Hepatocyte (in vitro differentiated cells): ENCODE measurements at regions not wholly inside any gene's neighbourhood (a gene's known extent, or its start where the extent isn't known, plus 50 kb on each side); places are given as distances from the start of the nearest gene placed in this dataset.

Source experiments
- DNase-seq: peaks from one replicate; pipeline ENCODE4 v3.0.0-alpha.2; 2016; ENCODE audit warnings: low spot score
- H2AFZ ChIP-seq: fragments of 200-600 bp; sonication (generic); 2 replicates; pipeline ENCODE4 v1.6.0; 2016; ENCODE audit warnings: antibody characterized with exemption, mild to moderate bottlenecking
- H3K27ac ChIP-seq: fragments of 200-600 bp; sonication (generic); 2 replicates; pipeline ENCODE4 v1.5.1; 2016; ENCODE audit warnings: mild to moderate bottlenecking
- H3K27me3 ChIP-seq: fragments of 200-600 bp; sonication (generic); 2 replicates; pipeline ENCODE4 v1.6.1; 2016
- H3K36me3 ChIP-seq: fragments of 200-600 bp; sonication (generic); replicated peaks from 2 replicates; pipeline ENCODE4 v1.5.1; 2016; ENCODE audit warnings: low read depth; ENCODE audit not compliant: insufficient read depth
- H3K4me1 ChIP-seq: fragments of 200-600 bp; sonication (generic); 2 replicates; pipeline ENCODE4 v1.5.1; 2016; ENCODE audit warnings: mild to moderate bottlenecking, moderate library complexity; ENCODE audit not compliant: insufficient read depth
- H3K4me2 ChIP-seq: fragments of 200-600 bp; sonication (generic); 2 replicates; pipeline ENCODE4 v1.6.0; 2016
- H3K4me3 ChIP-seq: fragments of 200-600 bp; sonication (generic); 2 replicates; pipeline ENCODE4 v1.5.1; 2016; ENCODE audit warnings: mild to moderate bottlenecking
- H3K79me2 ChIP-seq: fragments of 200-600 bp; sonication (generic); 2 replicates; pipeline ENCODE4 v1.6.0; 2017; ENCODE audit warnings: mild to moderate bottlenecking
- H3K9me2 ChIP-seq: fragments of 200-600 bp; sonication (generic); replicated peaks from 2 replicates; pipeline ENCODE4 v1.6.0; 2017; ENCODE audit warnings: mild to moderate bottlenecking; ENCODE audit not compliant: insufficient read depth
- H3K9me3 ChIP-seq: fragments of 200-600 bp; sonication (generic); 2 replicates; pipeline ENCODE4 v1.5.1; 2016; ENCODE audit warnings: low read depth, mild to moderate bottlenecking
- H4K20me1 ChIP-seq: fragments of 200-600 bp; sonication (generic); 2 replicates; pipeline ENCODE4 v1.6.0; 2016; ENCODE audit warnings: mild to moderate bottlenecking; ENCODE audit not compliant: insufficient read depth, poor library complexity, severe bottlenecking
- EZH2 ChIP-seq: fragments of 200-600 bp; sonication (generic); IDR thresholded peaks from 2 replicates; pipeline ENCODE4 v1.6.1; 2016; ENCODE audit warnings: antibody characterized with exemption, mild to moderate bottlenecking, borderline replicate concordance
- EZH2phosphoT487 ChIP-seq: fragments of 200-600 bp; sonication (generic); IDR thresholded peaks from one replicate; pipeline ENCODE4 v1.6.1; 2018; ENCODE audit warnings: antibody characterized with exemption, mild to moderate bottlenecking, low read depth, moderate library complexity; ENCODE audit not compliant: unreplicated experiment, severe bottlenecking
- WGBS: methylation state at CpG from one replicate; pipeline ENCODE4 v1.1.6; 2016; ENCODE audit warnings: low lambda C conversion rate; ENCODE audit errors: missing lambda C conversion rate; 5-methylcytosine and 5-hydroxymethylcytosine counted together
- TF ChIP-seq, protein P1 (sequence below): fragments of 200-600 bp; sonication (generic); IDR thresholded peaks from 2 replicates; pipeline ENCODE4 v1.5.1; 2016; ENCODE audit warnings: antibody characterized with exemption, mild to moderate bottlenecking; ENCODE audit not compliant: poor library complexity

- H3K27ac ChIP-seq = no peak overlapping the region
- no peak overlapping the region for H2AFZ ChIP-seq
- no peaks in the 10 kb centered on the region for H3K9me3 ChIP-seq
- H3K4me2 ChIP-seq = no peak overlapping the region
- no peak overlapping the region for H3K4me3 ChIP-seq
- no peaks in the 10 kb centered on the region for H3K9me2 ChIP-seq
- WGBS = 60% methylated on average over 1 of the region's 1 CpG
- H4K20me1 ChIP-seq = no peaks in the 10 kb centered on the region
- no peak for DNase-seq
- no peaks in the 10 kb centered on the region for H3K27me3 ChIP-seq
- no peaks in the 10 kb centered on the region for H3K79me2 ChIP-seq
- TF ChIP-seq EZH2phosphoT487 = no peak
- TF ChIP-seq EZH2 = no peak
- TF ChIP-seq, protein P1, sequence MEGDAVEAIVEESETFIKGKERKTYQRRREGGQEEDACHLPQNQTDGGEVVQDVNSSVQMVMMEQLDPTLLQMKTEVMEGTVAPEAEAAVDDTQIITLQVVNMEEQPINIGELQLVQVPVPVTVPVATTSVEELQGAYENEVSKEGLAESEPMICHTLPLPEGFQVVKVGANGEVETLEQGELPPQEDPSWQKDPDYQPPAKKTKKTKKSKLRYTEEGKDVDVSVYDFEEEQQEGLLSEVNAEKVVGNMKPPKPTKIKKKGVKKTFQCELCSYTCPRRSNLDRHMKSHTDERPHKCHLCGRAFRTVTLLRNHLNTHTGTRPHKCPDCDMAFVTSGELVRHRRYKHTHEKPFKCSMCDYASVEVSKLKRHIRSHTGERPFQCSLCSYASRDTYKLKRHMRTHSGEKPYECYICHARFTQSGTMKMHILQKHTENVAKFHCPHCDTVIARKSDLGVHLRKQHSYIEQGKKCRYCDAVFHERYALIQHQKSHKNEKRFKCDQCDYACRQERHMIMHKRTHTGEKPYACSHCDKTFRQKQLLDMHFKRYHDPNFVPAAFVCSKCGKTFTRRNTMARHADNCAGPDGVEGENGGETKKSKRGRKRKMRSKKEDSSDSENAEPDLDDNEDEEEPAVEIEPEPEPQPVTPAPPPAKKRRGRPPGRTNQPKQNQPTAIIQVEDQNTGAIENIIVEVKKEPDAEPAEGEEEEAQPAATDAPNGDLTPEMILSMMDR = no peak
- H3K4me1 ChIP-seq = no peaks in the 10 kb centered on the region
- no peaks in the 10 kb centered on the region for H3K36me3 ChIP-seq
Measured at GRCh38 chrX:4179031-4179430, 465.6 kb upstream of the PRKX start.

DNA sequence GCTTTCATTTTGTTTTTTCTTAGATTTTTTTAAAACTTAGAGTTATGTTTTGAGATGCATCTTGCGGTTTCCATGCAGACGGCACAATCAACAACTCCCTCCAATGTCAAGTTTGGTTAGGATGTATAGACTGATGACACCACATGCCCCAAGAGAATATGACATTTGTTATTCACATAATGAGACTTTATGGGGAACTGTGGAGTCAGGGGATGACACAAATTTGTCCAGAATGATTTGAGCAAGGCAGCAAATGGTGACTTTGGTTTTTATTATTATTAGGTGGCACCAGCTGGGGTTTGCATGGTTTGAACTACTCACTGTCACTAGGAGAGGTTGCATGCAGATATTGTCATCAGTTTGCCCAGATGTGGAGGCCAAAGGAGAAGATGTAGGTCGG lies 461.8 kb upstream of the PRKX start:
- no peak for DNase-seq
- no peaks in the 10 kb centered on the region for H3K79me2 ChIP-seq
- H3K36me3 ChIP-seq = no peaks in the 10 kb centered on the region
- H3K9me2 ChIP-seq = no peaks in the 10 kb centered on the region
- no peak overlapping the region for H3K4me2 ChIP-seq
- no peak overlapping the region for H3K27ac ChIP-seq
- H3K9me3 ChIP-seq = no peaks in the 10 kb centered on the region
- H2AFZ ChIP-seq = no peak overlapping the region
- H3K4me1 ChIP-seq = no peaks in the 10 kb centered on the region
- 94% methylated on average over 3 of the region's 3 CpGs for WGBS
- no peak for TF ChIP-seq EZH2
- no peak overlapping the region for H3K4me3 ChIP-seq
- H3K27me3 ChIP-seq = no peaks in the 10 kb centered on the region
- H4K20me1 ChIP-seq = no peaks in the 10 kb centered on the region

DNA sequence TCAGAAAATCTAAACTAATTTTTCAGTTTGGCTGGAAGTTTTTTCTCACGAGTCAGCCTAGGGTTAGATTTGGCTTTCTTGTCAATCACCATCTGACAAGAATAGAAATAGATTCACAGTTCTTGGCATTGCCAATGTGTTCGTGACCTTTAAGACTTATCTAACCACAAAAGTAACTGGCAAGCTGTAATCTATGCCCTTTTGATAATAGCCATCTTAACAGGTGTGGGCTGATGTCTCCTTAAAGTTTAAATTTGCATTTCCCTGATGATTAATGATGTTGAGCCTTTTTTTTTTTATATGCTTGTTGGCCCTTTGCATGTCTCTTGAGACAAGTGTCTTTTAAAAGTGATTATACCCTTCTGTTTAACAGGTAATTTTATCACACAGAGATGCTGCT lies 460.3 kb upstream of the PRKX start:
- Histone ChIP-seq H3K4me2 (no peak overlapping the region), H3K9me3 (no peaks in the 10 kb centered on the region), H3K36me3 (no peaks in the 10 kb centered on the region), H4K20me1 (no peaks in the 10 kb centered on the region), H3K27me3 (no peaks in the 10 kb centered on the region), H3K4me3 (no peak overlapping the region), H3K27ac (no peak overlapping the region), H2AFZ (no peak overlapping the region), H3K9me2 (no peaks in the 10 kb centered on the region), H3K79me2 (no peaks in the 10 kb centered on the region), H3K4me1 (no peaks in the 10 kb centered on the region)
- no peak for DNase-seq
- 78% methylated on average over 2 of the region's 2 CpGs for WGBS
- TF ChIP-seq EZH2phosphoT487 (no peak), EZH2 (no peak)
- TF ChIP-seq, protein P1 = no peak

- WGBS = 58% methylated on average over 4 of the region's 4 CpGs
- H3K4me1 ChIP-seq = no peaks in the 10 kb centered on the region
- TF ChIP-seq EZH2phosphoT487 (no peak), EZH2 (no peak)
- TF ChIP-seq, protein P1 = no peak
- no peak for DNase-seq
- no peak overlapping the region for H3K4me2 ChIP-seq
- H3K27me3 ChIP-seq = no peaks in the 10 kb centered on the region
- H3K79me2 ChIP-seq = no peaks in the 10 kb centered on the region
- H4K20me1 ChIP-seq = no peaks in the 10 kb centered on the region
- H3K9me3 ChIP-seq = no peaks in the 10 kb centered on the region
- no peaks in the 10 kb centered on the region for H3K36me3 ChIP-seq
- H2AFZ ChIP-seq = no peak overlapping the region
- no peaks in the 10 kb centered on the region for H3K9me2 ChIP-seq
- H3K4me3 ChIP-seq = no peak overlapping the region
- no peak overlapping the region for H3K27ac ChIP-seq
Measured at GRCh38 chrX:4151798-4152197, 438.3 kb upstream of the PRKX start.
